ENCODE measurements at regions not wholly inside any gene's neighbourhood (a gene's known extent, or its start where the extent isn't known, plus 50 kb on each side); places are given as distances from the start of the nearest gene placed in this dataset.

- Mint-ChIP-seq H3K27me3 (peaks cover 0 to 15% (median 0%) of the 10 kb centered on the region in 5 donors), H3K4me1 (no peaks in the 10 kb centered on the region), H3K4me3 (no peak overlapping the region), H3K27ac (no peak overlapping the region), H3K9me3 (peaks cover 0 to 2% (median 0%) of the 10 kb centered on the region in 11 donors), H3K36me3 (no peaks in the 10 kb centered on the region)
- H3K4me1 ChIP-seq (ENCODE audit: control insufficient read depth in 2 of 2, insufficient read depth in 2 of 2, low read length in 2 of 2), result no peaks in the 10 kb centered on the region
- no peak for ATAC-seq
- no peaks in the 10 kb centered on the region for H3K27me3 ChIP-seq (ENCODE audit: control insufficient read depth in 2 of 2, insufficient read depth in 2 of 2, low read length in 2 of 2)
- CTCF ChIA-PET, result no interaction called here
- DNase-seq, result no peak
- no peak overlapping the region for H3K27ac ChIP-seq (ENCODE audit: low read depth, low read length)
- POLR2A ChIA-PET, result no interaction called here
- intact Hi-C loops (cut with micrococcal nuclease), result no loop called here
- H3K4me3 ChIP-seq (ENCODE audit: low read length), result no peak overlapping the region
- H3K36me3 ChIP-seq (ENCODE audit: control insufficient read depth in 2 of 3, insufficient read depth in 3 of 3, low read length in 3 of 3), result no peaks in the 10 kb centered on the region
- H3K9me3 ChIP-seq (ENCODE audit: control insufficient read depth in 2 of 3, low read length in 3 of 3), result no peaks in the 10 kb centered on the region
Observed at GRCh38 chr6:163889904-163890514, 475.5 kb downstream of the QKI start.

- no peak for DNase-seq
- POLR2A ChIA-PET, result no interaction called here
- Histone ChIP-seq H3K36me3 (ENCODE audit: control insufficient read depth in 2 of 3, insufficient read depth in 3 of 3, low read length in 3 of 3) (no peaks in the 10 kb centered on the region), H3K27ac (ENCODE audit: low read depth, low read length) (no peak overlapping the region), H3K4me3 (ENCODE audit: low read length) (no peak overlapping the region), H3K4me1 (ENCODE audit: control insufficient read depth in 2 of 2, insufficient read depth in 2 of 2, low read length in 2 of 2) (no peaks in the 10 kb centered on the region), H3K9me3 (ENCODE audit: control insufficient read depth in 2 of 3, low read length in 3 of 3) (no peaks in the 10 kb centered on the region), H3K27me3 (ENCODE audit: control insufficient read depth in 2 of 2, insufficient read depth in 2 of 2, low read length in 2 of 2) (no peaks in the 10 kb centered on the region)
- H3K27me3 Mint-ChIP-seq, result peaks cover 0 to 16% (median 14%) of the 10 kb centered on the region in 5 donors
- intact Hi-C loops (cut with micrococcal nuclease), result no loop called here
- peaks cover 0 to 3% (median 0%) of the 10 kb centered on the region in 7 donors for H3K4me1 Mint-ChIP-seq
- H3K4me3 Mint-ChIP-seq, result no peak overlapping the region
- ATAC-seq, result no peak
- peaks cover 0 to 5% (median 0%) of the 10 kb centered on the region in 11 donors for H3K9me3 Mint-ChIP-seq
- H3K36me3 Mint-ChIP-seq, result no peaks in the 10 kb centered on the region
- H3K27ac Mint-ChIP-seq, result no peak overlapping the region
- CTCF ChIA-PET, result no interaction called here
Observed at GRCh38 chr6:163888030-163888819, 473.7 kb downstream of the QKI start.

DNA sequence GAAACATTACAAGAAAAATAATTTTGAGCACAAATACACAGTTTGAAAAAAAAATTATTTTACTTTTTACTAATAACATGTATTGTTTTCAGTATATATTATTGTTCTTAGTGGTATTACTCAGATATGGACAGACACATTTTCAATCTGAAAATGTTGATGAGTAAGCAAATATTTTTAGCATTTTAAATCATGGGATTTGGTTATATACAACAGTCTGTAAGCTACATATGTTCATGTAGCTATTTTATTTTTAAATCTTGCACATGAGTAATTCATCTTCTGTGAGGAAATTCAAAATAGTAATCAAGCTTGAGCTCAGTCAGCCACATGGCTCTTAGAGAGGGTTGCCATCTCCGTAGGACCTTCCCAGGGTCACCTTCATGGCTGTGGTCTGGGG, 471.9 kb downstream of the QKI start:
- intact Hi-C loops (cut with micrococcal nuclease), result no loop called here
- H3K4me3 ChIP-seq (ENCODE audit: low read length), result no peak overlapping the region
- Mint-ChIP-seq H3K9me3 (peaks cover 0 to 10% (median 0%) of the 10 kb centered on the region in 11 donors), H3K36me3 (no peaks in the 10 kb centered on the region), H3K4me1 (peaks cover 0 to 3% (median 0%) of the 10 kb centered on the region in 7 donors), H3K27me3 (peaks cover 2 to 27% (median 22%) of the 10 kb centered on the region in 5 donors), H3K4me3 (no peak overlapping the region), H3K27ac (no peak overlapping the region)
- no peak overlapping the region for H3K27ac ChIP-seq (ENCODE audit: low read depth, low read length)
- CTCF ChIA-PET, result no interaction called here
- H3K36me3 ChIP-seq (ENCODE audit: control insufficient read depth in 2 of 3, insufficient read depth in 3 of 3, low read length in 3 of 3), result no peaks in the 10 kb centered on the region
- no peak for DNase-seq
- no peaks in the 10 kb centered on the region for H3K4me1 ChIP-seq (ENCODE audit: control insufficient read depth in 2 of 2, insufficient read depth in 2 of 2, low read length in 2 of 2)
- POLR2A ChIA-PET, result no interaction called here
- H3K27me3 ChIP-seq (ENCODE audit: control insufficient read depth in 2 of 2, insufficient read depth in 2 of 2, low read length in 2 of 2), result no peaks in the 10 kb centered on the region
- ATAC-seq, result no peak
- no peaks in the 10 kb centered on the region for H3K9me3 ChIP-seq (ENCODE audit: control insufficient read depth in 2 of 3, low read length in 3 of 3)

- Mint-ChIP-seq H3K4me3 (no peak overlapping the region), H3K27ac (no peak overlapping the region), H3K36me3 (no peaks in the 10 kb centered on the region), H3K9me3 (peaks cover 0 to 13% (median 0%) of the 10 kb centered on the region in 11 donors), H3K4me1 (peaks cover 0 to 3% (median 0%) of the 10 kb centered on the region in 7 donors), H3K27me3 (peaks cover 7 to 35% (median 31%) of the 10 kb centered on the region in 5 donors)
- Histone ChIP-seq H3K27ac (ENCODE audit: low read depth, low read length) (no peak overlapping the region), H3K36me3 (ENCODE audit: control insufficient read depth in 2 of 3, insufficient read depth in 3 of 3, low read length in 3 of 3) (no peaks in the 10 kb centered on the region), H3K9me3 (ENCODE audit: control insufficient read depth in 2 of 3, low read length in 3 of 3) (no peaks in the 10 kb centered on the region), H3K4me3 (ENCODE audit: low read length) (no peak overlapping the region), H3K4me1 (ENCODE audit: control insufficient read depth in 2 of 2, insufficient read depth in 2 of 2, low read length in 2 of 2) (no peaks in the 10 kb centered on the region), H3K27me3 (ENCODE audit: control insufficient read depth in 2 of 2, insufficient read depth in 2 of 2, low read length in 2 of 2) (no peaks in the 10 kb centered on the region)
- no peak for DNase-seq
- intact Hi-C loops (cut with micrococcal nuclease), result no loop called here
- CTCF ChIA-PET, result no interaction called here
- POLR2A ChIA-PET, result no interaction called here
- ATAC-seq, result no peak
Observed at GRCh38 chr6:163883984-163884383, 469.5 kb downstream of the QKI start.

GRCh38 chr6:163878698-163879097, 464.2 kb downstream of the QKI start:
- Mint-ChIP-seq H3K27ac (no peak overlapping the region), H3K9me3 (peaks cover 0 to 8% (median 2%) of the 10 kb centered on the region in 11 donors), H3K4me3 (no peak overlapping the region), H3K36me3 (peaks cover 0 to 6% (median 0%) of the 10 kb centered on the region in 5 donors), H3K4me1 (no peaks in the 10 kb centered on the region), H3K27me3 (peaks cover 7 to 60% (median 40%) of the 10 kb centered on the region in 5 donors)
- Histone ChIP-seq H3K36me3 (ENCODE audit: control insufficient read depth in 2 of 3, insufficient read depth in 3 of 3, low read length in 3 of 3) (no peaks in the 10 kb centered on the region), H3K4me3 (ENCODE audit: low read length) (no peak overlapping the region), H3K4me1 (ENCODE audit: control insufficient read depth in 2 of 2, insufficient read depth in 2 of 2, low read length in 2 of 2) (no peaks in the 10 kb centered on the region), H3K27me3 (ENCODE audit: control insufficient read depth in 2 of 2, insufficient read depth in 2 of 2, low read length in 2 of 2) (no peaks in the 10 kb centered on the region), H3K27ac (ENCODE audit: low read depth, low read length) (no peak overlapping the region), H3K9me3 (ENCODE audit: control insufficient read depth in 2 of 3, low read length in 3 of 3) (no peaks in the 10 kb centered on the region)
- no peak for ATAC-seq
- ChIA-PET POLR2A (no interaction called here), CTCF (no interaction called here)
- intact Hi-C loops (cut with micrococcal nuclease), result no loop called here
- no peak for DNase-seq

DNA sequence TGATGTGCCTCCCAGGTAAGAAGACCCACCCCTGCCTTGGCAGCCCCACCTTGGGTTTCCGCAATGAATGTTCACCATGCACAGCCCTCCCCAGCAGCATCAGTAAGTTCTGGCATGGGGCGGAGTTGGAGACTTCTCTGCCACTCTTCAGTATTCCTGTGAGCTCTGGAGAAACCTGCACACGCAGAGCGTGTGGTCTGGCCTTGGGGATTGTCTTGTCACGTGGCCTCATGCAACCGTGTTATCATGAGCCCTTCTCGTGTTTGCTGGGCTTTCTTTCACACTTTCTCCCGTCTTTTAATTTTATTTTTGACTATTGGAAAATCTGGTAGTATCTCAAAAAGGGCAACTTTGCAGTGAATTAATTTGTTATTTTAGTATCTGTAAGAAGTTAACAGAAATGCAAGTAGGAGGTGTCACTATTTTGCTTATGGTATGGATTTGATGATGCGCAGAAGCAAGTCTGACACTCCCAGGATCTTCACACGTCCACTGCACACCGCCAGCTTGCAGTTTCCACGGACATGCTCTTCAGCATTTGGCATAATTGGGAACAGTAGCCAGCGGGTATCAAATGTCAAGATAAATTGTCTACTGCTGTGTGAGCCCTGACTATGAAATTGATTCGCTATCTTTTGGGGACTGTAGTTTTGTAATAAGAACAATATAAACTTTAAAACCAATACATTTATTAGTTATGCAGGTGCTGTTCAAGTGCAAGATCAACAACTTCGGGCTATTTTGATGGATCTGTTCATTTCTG, 463.5 kb downstream of the QKI start:
- ChIA-PET CTCF (no interaction called here), POLR2A (no interaction called here)
- Mint-ChIP-seq H3K4me1 (no peaks in the 10 kb centered on the region), H3K36me3 (peaks cover 0 to 6% (median 0%) of the 10 kb centered on the region in 5 donors), H3K27me3 (peaks cover 7 to 61% (median 35%) of the 10 kb centered on the region in 5 donors), H3K27ac (no peak overlapping the region), H3K9me3 (peaks cover 0 to 8% (median 2%) of the 10 kb centered on the region in 11 donors), H3K4me3 (no peak overlapping the region)
- Histone ChIP-seq H3K36me3 (ENCODE audit: control insufficient read depth in 2 of 3, insufficient read depth in 3 of 3, low read length in 3 of 3) (no peaks in the 10 kb centered on the region), H3K27ac (ENCODE audit: low read depth, low read length) (no peak overlapping the region), H3K4me3 (ENCODE audit: low read length) (no peak overlapping the region), H3K27me3 (ENCODE audit: control insufficient read depth in 2 of 2, insufficient read depth in 2 of 2, low read length in 2 of 2) (no peaks in the 10 kb centered on the region), H3K9me3 (ENCODE audit: control insufficient read depth in 2 of 3, low read length in 3 of 3) (no peaks in the 10 kb centered on the region), H3K4me1 (ENCODE audit: control insufficient read depth in 2 of 2, insufficient read depth in 2 of 2, low read length in 2 of 2) (no peaks in the 10 kb centered on the region)
- DNase-seq, result no peak
- ATAC-seq, result no peak
- intact Hi-C loops (cut with micrococcal nuclease), result no loop called here
